WERI-Rb-1 (cell line): ENCODE measurements at regions not wholly inside any gene's neighbourhood (a gene's known extent, or its start where the extent isn't known, plus 50 kb on each side); places are given as distances from the start of the nearest gene placed in this dataset.

Source experiments
- DNase-seq: peaks from one replicate; pipeline ENCODE4 v3.0.0-alpha.2; 2020
- H3K27ac ChIP-seq: fragments of 250-450 bp; sonication (Bioruptor Pico); 2 replicates; pipeline ENCODE4 v1.5.1; 2020; ENCODE audit warnings: mild to moderate bottlenecking, moderate library complexity
- H3K27me3 ChIP-seq: fragments of 250-450 bp; sonication (Bioruptor Pico); 2 replicates; pipeline ENCODE4 v1.5.1; 2021; ENCODE audit warnings: mild to moderate bottlenecking, low read depth, moderate library complexity; ENCODE audit not compliant: insufficient read depth, severe bottlenecking
- H3K36me3 ChIP-seq: fragments of 250-450 bp; sonication (Bioruptor Pico); 2 replicates; pipeline ENCODE4 v1.5.1; 2020; ENCODE audit warnings: mild to moderate bottlenecking, moderate library complexity
- H3K4me3 ChIP-seq: 2 replicates; pipeline ENCODE4 v1.5.1; 2011; ENCODE audit warnings: low read depth, mild to moderate bottlenecking, control low read depth, low read length
- H3K9me3 ChIP-seq: fragments of 250-450 bp; sonication (Bioruptor Pico); 2 replicates; pipeline ENCODE4 v1.5.1; 2021; ENCODE audit warnings: mild to moderate bottlenecking, moderate library complexity; ENCODE audit not compliant: severe bottlenecking
- CTCF ChIP-seq: IDR thresholded peaks from 2 replicates; pipeline ENCODE4 v1.5.1; 2011; ENCODE audit warnings: low read depth, mild to moderate bottlenecking, control low read depth, inconsistent platforms, low read length

- Histone ChIP-seq H3K36me3 (no peaks in the 10 kb centered on the region), H3K27me3 (no peaks in the 10 kb centered on the region), H3K4me3 (no peak overlapping the region), H3K27ac (no peak overlapping the region), H3K9me3 (no peaks in the 10 kb centered on the region)
- TF ChIP-seq CTCF, result no peak
- no peak for DNase-seq
Observed at GRCh38 chr7:138377306-138377705, 82.8 kb upstream of the TRIM24 start.

GRCh38 chr7:138378741-138379559 lies 81.1 kb upstream of the TRIM24 start:
- TF ChIP-seq CTCF, result no peak

DNA sequence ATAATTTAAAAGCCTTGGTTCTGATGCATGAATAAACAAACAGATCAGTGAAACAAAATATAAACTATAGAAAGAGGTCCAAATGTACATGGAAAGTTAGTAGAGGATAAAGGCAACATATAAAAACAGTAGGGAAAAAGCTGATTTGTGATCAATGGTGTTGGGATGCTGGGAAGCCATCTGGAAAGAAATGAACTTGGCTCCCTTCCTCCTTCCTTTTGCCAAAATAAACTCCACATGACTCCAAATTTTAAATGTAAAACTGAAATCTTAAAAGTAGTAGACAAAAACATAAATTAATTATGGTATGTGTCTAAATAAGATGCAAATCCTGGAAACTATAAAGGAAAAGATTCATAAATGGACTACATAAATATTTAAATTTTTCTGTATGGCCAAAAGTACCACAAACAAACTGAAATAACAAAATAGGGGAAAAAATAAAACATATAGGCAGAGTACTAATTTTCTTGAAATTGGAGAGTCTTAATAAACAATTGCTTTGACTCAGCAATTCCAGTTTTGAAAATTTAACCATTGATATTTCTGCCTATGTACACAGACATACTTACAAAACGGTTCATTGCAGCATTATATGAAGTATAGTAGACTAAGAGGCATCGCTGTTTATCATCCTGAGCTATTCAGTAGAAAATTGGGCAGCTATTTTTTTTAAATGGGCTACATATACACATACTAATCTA lies 77.0 kb upstream of the TRIM24 start:
- Histone ChIP-seq H3K36me3 (no peaks in the 10 kb centered on the region), H3K27ac (no peak overlapping the region), H3K9me3 (no peaks in the 10 kb centered on the region), H3K4me3 (no peak overlapping the region), H3K27me3 (no peaks in the 10 kb centered on the region)
- TF ChIP-seq CTCF, result no peak
- DNase-seq, result no peak

More at GRCh38 chr7:138378741-138379559, 81.1 kb upstream of the TRIM24 start:
- no peak for DNase-seq
- no peaks in the 10 kb centered on the region for H3K27me3 ChIP-seq
- H3K36me3 ChIP-seq, result no peaks in the 10 kb centered on the region
- no peak overlapping the region for H3K27ac ChIP-seq
- no peaks in the 10 kb centered on the region for H3K9me3 ChIP-seq
- no peak overlapping the region for H3K4me3 ChIP-seq

- Histone ChIP-seq H3K27me3 (no peaks in the 10 kb centered on the region), H3K9me3 (no peaks in the 10 kb centered on the region), H3K27ac (no peak overlapping the region), H3K36me3 (no peaks in the 10 kb centered on the region), H3K4me3 (no peak overlapping the region)
- TF ChIP-seq CTCF, result no peak
- DNase-seq, result no peak
Observed at GRCh38 chr7:138386821-138387220, 73.2 kb upstream of the TRIM24 start.

DNA sequence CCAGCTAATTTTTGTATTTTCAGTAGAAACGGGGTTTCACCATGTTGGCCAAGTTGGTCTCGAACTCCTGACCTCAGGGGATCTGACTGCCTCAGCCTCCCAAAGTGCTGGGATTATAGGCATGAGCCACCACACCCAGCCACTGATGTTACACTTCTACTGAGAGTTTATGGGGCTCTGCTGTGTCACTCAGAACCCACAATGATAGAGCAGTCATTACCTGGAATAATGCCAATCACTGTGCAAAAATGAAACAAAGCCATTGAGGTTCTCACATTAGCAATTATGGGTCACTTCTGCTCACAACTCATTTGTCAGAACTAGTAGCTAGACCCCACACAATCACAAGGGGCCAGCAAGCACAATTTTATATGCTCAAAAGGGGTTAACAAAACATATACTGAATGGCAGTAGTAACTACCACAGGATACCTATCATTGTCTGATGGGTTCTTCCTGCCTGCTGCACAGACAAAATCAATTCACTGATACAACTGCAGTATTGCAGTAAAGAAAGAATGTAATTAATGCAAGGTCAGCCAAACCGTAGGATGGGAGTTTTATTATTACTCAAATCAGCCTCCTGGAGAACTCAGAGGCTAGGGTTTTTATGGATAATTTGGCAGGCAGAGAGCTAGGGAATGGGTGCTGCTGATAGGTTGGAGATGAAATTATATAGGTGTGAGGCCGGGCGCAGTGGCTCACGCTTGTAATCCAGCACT lies 72.1 kb upstream of the TRIM24 start:
- H3K27me3 ChIP-seq, result no peaks in the 10 kb centered on the region
- no peak overlapping the region for H3K27ac ChIP-seq
- no peak for TF ChIP-seq CTCF
- no peaks in the 10 kb centered on the region for H3K9me3 ChIP-seq
- no peak for DNase-seq
- no peak overlapping the region for H3K4me3 ChIP-seq
- no peaks in the 10 kb centered on the region for H3K36me3 ChIP-seq
